GM12878 (cell line): ENCODE measurements at regions not wholly inside any gene's neighbourhood (a gene's known extent, or its start where the extent isn't known, plus 50 kb on each side); places are given as distances from the start of the nearest gene placed in this dataset.
"Not testable (repeated sequence)": the region's sequence is repeated elsewhere in the genome, so short reads cannot be mapped to it uniquely, and the experiment has no call there.

Experiments
- BCL11A ChIP-seq: IDR thresholded peaks from 2 replicates; pipeline ENCODE4 v1.6.1; 2011; ENCODE audit warnings: low read depth, low read length
- CTCF ChIP-seq, 3 experiments: IDR thresholded peaks in 2 of 3; conservative IDR thresholded peaks in 1 of 3; 2 replicates each; pipeline ENCODE4 v1.5.1; 2011; ENCODE audit warnings: low read depth in 3 of 3, low read length in 3 of 3, mild to moderate bottlenecking in 3 of 3, control low read depth in 2 of 3, moderate library complexity in 2 of 3, inconsistent platforms in 1 of 3, mixed read lengths in 1 of 3; ENCODE audit not compliant: control insufficient read depth in 2 of 3, insufficient read depth in 1 of 3; ENCODE audit errors: extremely low read depth in 1 of 3
- EGR1 ChIP-seq, 2 experiments: IDR thresholded peaks; 1 replicate in 1 of 2; 2 replicates in 1 of 2; pipeline ENCODE4 v1.6.1; 2011 to 2012; ENCODE audit warnings: low read depth in 2 of 2, low read length in 2 of 2, borderline replicate concordance in 1 of 2, mild to moderate bottlenecking in 1 of 2, moderate library complexity in 1 of 2
- EZH2 ChIP-seq: IDR thresholded peaks from 2 replicates; pipeline ENCODE4 v1.6.1; 2012; ENCODE audit warnings: low read depth, mild to moderate bottlenecking, control low read depth, inconsistent platforms, low read length, borderline replicate concordance; ENCODE audit not compliant: control insufficient read depth
- FOXK2 ChIP-seq: fragments of 450-650 bp; IDR thresholded peaks from 2 replicates; pipeline ENCODE4 v1.6.1; 2017; ENCODE audit warnings: mild to moderate bottlenecking, moderate library complexity
- JUND ChIP-seq: IDR thresholded peaks from 2 replicates; pipeline ENCODE4 v1.6.1; 2012; ENCODE audit warnings: low read depth, mild to moderate bottlenecking, low read length, improper control_type of control experiment, moderate library complexity
- MAX ChIP-seq: IDR thresholded peaks from 2 replicates; pipeline ENCODE4 v1.6.1; 2012; ENCODE audit warnings: low read depth, low read length, improper control_type of control experiment
- POLR2A ChIP-seq: IDR thresholded peaks from 2 replicates; pipeline ENCODE4 v1.6.1; 2011; ENCODE audit warnings: low read depth, mild to moderate bottlenecking, low read length
- RFX5 ChIP-seq: IDR thresholded peaks from 2 replicates; pipeline ENCODE4 v1.6.1; 2011; ENCODE audit warnings: low read depth, low read length, improper control_type of control experiment
- SIN3A ChIP-seq: IDR thresholded peaks from 2 replicates; pipeline ENCODE4 v1.6.1; 2012; ENCODE audit warnings: low read depth, low read length, improper control_type of control experiment
- SP1 ChIP-seq: IDR thresholded peaks from one replicate; pipeline ENCODE4 v1.6.1; 2011; ENCODE audit warnings: low read depth, low read length
- SUZ12 ChIP-seq: fragments of 200-600 bp; sonication (generic); IDR thresholded peaks from one replicate; pipeline ENCODE4 v1.6.1; 2018; ENCODE audit warnings: antibody characterized with exemption, mild to moderate bottlenecking; ENCODE audit not compliant: unreplicated experiment
- TAF1 ChIP-seq: IDR thresholded peaks from 2 replicates; pipeline ENCODE4 v1.6.1; 2011; ENCODE audit warnings: mild to moderate bottlenecking, low read depth, low read length, borderline replicate concordance

GRCh38 chr1:206311611-206312273 lies 108.4 kb downstream of the SRGAP2 start:
- not testable (repeated sequence) for TF ChIP-seq EZH2; EGR1 (IDR thresholded peaks at IDR 0.05; ENCODE audit: borderline replicate concordance in 1 of 2, low read depth in 2 of 2, low read length in 2 of 2); POLR2A; MAX; JUND; FOXK2; CTCF (IDR thresholded peaks at IDR 0.05 in 2 of 3, conservative IDR thresholded peaks at IDR 0.05 in 1 of 3; ENCODE audit: control insufficient read depth in 2 of 3, extremely low read depth in 1 of 3, insufficient read depth in 1 of 3, low read depth in 3 of 3, low read length in 3 of 3); SUZ12; TAF1; RFX5; BCL11A; SIN3A; SP1
